GM21390 (cell line): ENCODE measurements at regions not wholly inside any gene's neighbourhood (a gene's known extent, or its start where the extent isn't known, plus 50 kb on each side); places are given as distances from the start of the nearest gene placed in this dataset.

Experiments used
- ATAC-seq: cut with Tn5 transposase; IDR thresholded peaks from one replicate; pipeline ENCODE4 v1.9.1; 2021; ENCODE audit not compliant: unreplicated experiment

GRCh38 chr1:55374801-55375616 lies 159.8 kb upstream of the USP24 start:
- ATAC-seq: no peak

GRCh38 chr1:55374216-55374615 lies 159.1 kb upstream of the USP24 start:
- no peak for ATAC-seq

- no peak for ATAC-seq
Observed at GRCh38 chr1:55369474-55369873, 154.3 kb upstream of the USP24 start.

GRCh38 chr1:55368698-55369097 lies 153.5 kb upstream of the USP24 start:
- ATAC-seq: no peak

- no peak for ATAC-seq
Observed at GRCh38 chr1:55367273-55367672, 152.1 kb upstream of the USP24 start.

- ATAC-seq: no peak
Observed at GRCh38 chr1:55364216-55364615, 149.1 kb upstream of the USP24 start.

GRCh38 chr1:55363268-55363667 lies 148.1 kb upstream of the USP24 start:
- no peak for ATAC-seq

GRCh38 chr1:55362558-55362957 lies 147.4 kb upstream of the USP24 start:
- no peak for ATAC-seq

GRCh38 chr1:55359611-55360010 lies 144.4 kb upstream of the USP24 start:
- ATAC-seq: no peak

GRCh38 chr1:55358581-55358980 lies 143.4 kb upstream of the USP24 start:
- no peak for ATAC-seq

GRCh38 chr1:55355549-55355948 lies 140.4 kb upstream of the USP24 start:
- no peak for ATAC-seq

- no peak for ATAC-seq
Observed at GRCh38 chr1:55353707-55354620, 138.8 kb upstream of the USP24 start.

- ATAC-seq: no peak
Observed at GRCh38 chr1:55352811-55353180, 137.6 kb upstream of the USP24 start.

- no peak for ATAC-seq
Observed at GRCh38 chr1:55352080-55352810, 137.1 kb upstream of the USP24 start.

- no peak for ATAC-seq
Observed at GRCh38 chr1:55348356-55348755, 133.2 kb upstream of the USP24 start.

GRCh38 chr1:55347866-55348265 lies 132.7 kb upstream of the USP24 start:
- no peak for ATAC-seq

GRCh38 chr1:55347041-55347440 lies 131.9 kb upstream of the USP24 start:
- no peak for ATAC-seq

- ATAC-seq: no peak
Observed at GRCh38 chr1:55346586-55346985, 131.4 kb upstream of the USP24 start.

GRCh38 chr1:55339681-55340080 lies 124.5 kb upstream of the USP24 start:
- no peak for ATAC-seq

GRCh38 chr1:55338448-55338820 lies 123.3 kb upstream of the USP24 start:
- ATAC-seq: peak; percentile 24

GRCh38 chr1:55337801-55338447 lies 122.8 kb upstream of the USP24 start:
- ATAC-seq: peak; percentile 84
